OCI-LY1 (cell line): ENCODE measurements at regions not wholly inside any gene's neighbourhood (a gene's known extent, or its start where the extent isn't known, plus 50 kb on each side); places are given as distances from the start of the nearest gene placed in this dataset.

ENCODE experiments used
- H2AFZ ChIP-seq: fragments of 200-600 bp; sonication (generic), shearing (Covaris generic); 2 replicates; pipeline ENCODE4 v1.6.0; 2014; ENCODE audit warnings: antibody characterized with exemption, mild to moderate bottlenecking, low read length
- H3F3A ChIP-seq: fragments of 200-600 bp; sonication (generic), shearing (Covaris generic); 2 replicates; pipeline ENCODE4 v1.6.0; 2014; ENCODE audit warnings: mild to moderate bottlenecking, antibody characterized with exemption, low read length, moderate library complexity; ENCODE audit not compliant: insufficient read depth
- H3K27ac ChIP-seq: fragments of 200-600 bp; sonication (generic); 2 replicates; pipeline ENCODE4 v1.5.1; 2014; ENCODE audit warnings: low read length, mixed run types, mild to moderate bottlenecking, low read depth; ENCODE audit not compliant: poor library complexity, severe bottlenecking
- H3K27me3 ChIP-seq: fragments of 200-600 bp; sonication (generic); 2 replicates; pipeline ENCODE4 v1.6.0; 2014; ENCODE audit warnings: antibody characterized with exemption, mild to moderate bottlenecking, low read length, moderate library complexity; ENCODE audit not compliant: insufficient read depth
- H3K36me3 ChIP-seq: fragments of 200-600 bp; sonication (generic); 2 replicates; pipeline ENCODE4 v1.6.1; 2014; ENCODE audit warnings: mild to moderate bottlenecking, antibody characterized with exemption, low read length, moderate library complexity, mixed read lengths; ENCODE audit not compliant: insufficient read depth
- H3K4me1 ChIP-seq: fragments of 200-600 bp; sonication (generic); 2 replicates; pipeline ENCODE4 v1.5.1; 2014; ENCODE audit warnings: mild to moderate bottlenecking, low read length, moderate library complexity; ENCODE audit not compliant: insufficient read depth, severe bottlenecking
- H3K4me2 ChIP-seq: fragments of 200-600 bp; sonication (generic), shearing (Covaris generic); 2 replicates; pipeline ENCODE4 v1.6.1; 2014; ENCODE audit warnings: low read length
- H3K4me3 ChIP-seq: fragments of 200-600 bp; sonication (generic); 2 replicates; pipeline ENCODE4 v1.5.1; 2014; ENCODE audit warnings: low read length, low read depth, mild to moderate bottlenecking, mixed read lengths; ENCODE audit not compliant: poor library complexity, severe bottlenecking
- H3K79me2 ChIP-seq: fragments of 200-600 bp; shearing (Covaris generic); 2 replicates; pipeline ENCODE4 v1.6.1; 2016; ENCODE audit warnings: mixed run types, low read length, mixed read lengths; ENCODE audit not compliant: insufficient read depth
- H3K9ac ChIP-seq: fragments of 200-600 bp; sonication (generic), shearing (Covaris generic); 2 replicates; pipeline ENCODE4 v1.6.1; 2014; ENCODE audit warnings: mild to moderate bottlenecking, low read length, mixed read lengths
- H3K9me2 ChIP-seq: fragments of 200-600 bp; sonication (generic), shearing (Covaris generic); 2 replicates; pipeline ENCODE4 v1.6.1; 2014; ENCODE audit warnings: low read depth, mild to moderate bottlenecking, low read length, mixed read lengths
- H3K9me3 ChIP-seq: fragments of 200-600 bp; shearing (Covaris generic); 2 replicates; pipeline ENCODE4 v1.6.1; 2014; ENCODE audit warnings: low read length, mixed read lengths
- H4K20me1 ChIP-seq: fragments of 200-600 bp; sonication (generic), shearing (Covaris generic); 2 replicates; pipeline ENCODE4 v1.6.0; 2016; ENCODE audit warnings: mild to moderate bottlenecking, low read length; ENCODE audit not compliant: insufficient read depth
- EZH2 ChIP-seq: fragments of 200-600 bp; sonication (generic), shearing (Covaris generic); IDR thresholded peaks from 2 replicates; pipeline ENCODE4 v1.8.0; 2017; ENCODE audit warnings: borderline replicate concordance, mixed run types, mild to moderate bottlenecking, antibody characterized with exemption, low read length, moderate library complexity, mixed read lengths
- TF ChIP-seq, protein P1 (sequence below): fragments of 200-600 bp; sonication (generic), shearing (Covaris generic); IDR thresholded peaks from 2 replicates; pipeline ENCODE4 v1.5.1; 2017; ENCODE audit warnings: mild to moderate bottlenecking, antibody characterized with exemption, low read length, moderate library complexity, mixed read lengths

DNA sequence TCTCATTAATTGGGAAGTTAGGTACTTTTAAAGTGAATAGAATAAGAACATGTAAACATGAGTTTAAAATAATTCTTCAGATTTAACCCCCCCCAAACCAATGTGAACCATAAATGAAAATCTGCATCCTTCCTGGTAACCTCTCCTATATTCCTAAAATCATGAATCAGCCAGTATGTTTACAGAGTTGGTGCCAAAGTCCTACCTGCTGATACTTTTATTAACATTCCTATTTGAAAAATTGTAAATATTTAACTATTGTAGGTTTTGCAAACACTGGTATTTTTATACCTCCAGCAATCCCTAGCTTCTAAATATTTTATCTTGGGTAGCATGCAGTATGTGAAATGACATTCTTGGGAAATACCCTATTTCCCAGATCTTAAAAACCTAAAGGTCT, 278.2 kb downstream of the RAB38 start:
- Histone ChIP-seq H3K9me2 (no peaks in the 10 kb centered on the region), H3K4me2 (no peak overlapping the region), H3F3A (no peaks in the 10 kb centered on the region), H3K4me3 (no peak overlapping the region), H2AFZ (no peak overlapping the region), H3K4me1 (no peaks in the 10 kb centered on the region), H3K9me3 (no peaks in the 10 kb centered on the region), H3K79me2 (no peaks in the 10 kb centered on the region), H3K36me3 (no peaks in the 10 kb centered on the region), H3K27me3 (no peaks in the 10 kb centered on the region), H3K27ac (no peak overlapping the region), H4K20me1 (no peaks in the 10 kb centered on the region), H3K9ac (no peak overlapping the region)
- TF ChIP-seq, protein P1, sequence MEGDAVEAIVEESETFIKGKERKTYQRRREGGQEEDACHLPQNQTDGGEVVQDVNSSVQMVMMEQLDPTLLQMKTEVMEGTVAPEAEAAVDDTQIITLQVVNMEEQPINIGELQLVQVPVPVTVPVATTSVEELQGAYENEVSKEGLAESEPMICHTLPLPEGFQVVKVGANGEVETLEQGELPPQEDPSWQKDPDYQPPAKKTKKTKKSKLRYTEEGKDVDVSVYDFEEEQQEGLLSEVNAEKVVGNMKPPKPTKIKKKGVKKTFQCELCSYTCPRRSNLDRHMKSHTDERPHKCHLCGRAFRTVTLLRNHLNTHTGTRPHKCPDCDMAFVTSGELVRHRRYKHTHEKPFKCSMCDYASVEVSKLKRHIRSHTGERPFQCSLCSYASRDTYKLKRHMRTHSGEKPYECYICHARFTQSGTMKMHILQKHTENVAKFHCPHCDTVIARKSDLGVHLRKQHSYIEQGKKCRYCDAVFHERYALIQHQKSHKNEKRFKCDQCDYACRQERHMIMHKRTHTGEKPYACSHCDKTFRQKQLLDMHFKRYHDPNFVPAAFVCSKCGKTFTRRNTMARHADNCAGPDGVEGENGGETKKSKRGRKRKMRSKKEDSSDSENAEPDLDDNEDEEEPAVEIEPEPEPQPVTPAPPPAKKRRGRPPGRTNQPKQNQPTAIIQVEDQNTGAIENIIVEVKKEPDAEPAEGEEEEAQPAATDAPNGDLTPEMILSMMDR = no peak
- no peak for TF ChIP-seq EZH2

GRCh38 chr11:87894961-87895360, 280.3 kb downstream of the RAB38 start:
- Histone ChIP-seq H3K36me3 (no peaks in the 10 kb centered on the region), H3K79me2 (no peaks in the 10 kb centered on the region), H3K9me3 (no peaks in the 10 kb centered on the region), H2AFZ (no peak overlapping the region), H3K9ac (no peak overlapping the region), H3K9me2 (no peaks in the 10 kb centered on the region), H3F3A (no peaks in the 10 kb centered on the region), H3K4me3 (no peak overlapping the region), H3K4me2 (no peak overlapping the region), H4K20me1 (no peaks in the 10 kb centered on the region), H3K4me1 (no peaks in the 10 kb centered on the region), H3K27ac (no peak overlapping the region), H3K27me3 (no peaks in the 10 kb centered on the region)
- no peak for TF ChIP-seq EZH2
- TF ChIP-seq, protein P1 = no peak

GRCh38 chr11:87892291-87892690, 283.0 kb downstream of the RAB38 start:
- no peaks in the 10 kb centered on the region for H4K20me1 ChIP-seq
- no peak overlapping the region for H3K4me3 ChIP-seq
- H2AFZ ChIP-seq = no peak overlapping the region
- H3K36me3 ChIP-seq = no peaks in the 10 kb centered on the region
- no peaks in the 10 kb centered on the region for H3K9me2 ChIP-seq
- H3K4me2 ChIP-seq = no peak overlapping the region
- H3K9ac ChIP-seq = no peak overlapping the region
- H3K27me3 ChIP-seq = no peaks in the 10 kb centered on the region
- H3K4me1 ChIP-seq = no peaks in the 10 kb centered on the region
- H3F3A ChIP-seq = no peaks in the 10 kb centered on the region
- H3K9me3 ChIP-seq = no peaks in the 10 kb centered on the region
- H3K79me2 ChIP-seq = no peaks in the 10 kb centered on the region
- H3K27ac ChIP-seq = no peak overlapping the region
- TF ChIP-seq EZH2 = no peak
- TF ChIP-seq, protein P1 = no peak
